Esophagus squamous epithelium (tissue), 4 donors: ENCODE measurements at regions not wholly inside any gene's neighbourhood (a gene's known extent, or its start where the extent isn't known, plus 50 kb on each side); places are given as distances from the start of the nearest gene placed in this dataset.

Experiments
- CTCF ChIP-seq, 6 experiments: fragments of 450-650 bp in 4 of 6; fragments of 200-600 bp in 2 of 6; sonication (generic) in 2 of 6; IDR thresholded peaks; one replicate each; pipeline ENCODE4 v1.5.1; 2016 to 2019; ENCODE audit warnings: antibody characterized with exemption in 6 of 6, mild to moderate bottlenecking in 4 of 6, moderate library complexity in 4 of 6
- POLR2A ChIP-seq, 4 donors: fragments of 450-650 bp; IDR thresholded peaks; one replicate each; pipeline ENCODE4 v1.6.1; 2017; ENCODE audit warnings: antibody characterized with exemption in 4 of 4, mild to moderate bottlenecking in 4 of 4, moderate library complexity in 3 of 4

GRCh38 chr1:222357252-222357651 lies 190.7 kb downstream of the HHIPL2 start:
- no peak for TF ChIP-seq POLR2A (IDR thresholded peaks at IDR 0.05)
- no peak for TF ChIP-seq CTCF (IDR thresholded peaks at IDR 0.05)
